Progenitor cell of endocrine pancreas (in vitro differentiated cells): ENCODE measurements at regions not wholly inside any gene's neighbourhood (a gene's known extent, or its start where the extent isn't known, plus 50 kb on each side); places are given as distances from the start of the nearest gene placed in this dataset.

Source experiments
- DNase-seq: peaks from one replicate; pipeline ENCODE4 v3.0.0; 2021; ENCODE audit warnings: low spot score; ENCODE audit not compliant: unreplicated experiment
- H3K27ac Mint-ChIP-seq: 2 replicates; pipeline ENCODE4 v1.8.0; 2021; ENCODE audit warnings: mild to moderate bottlenecking, moderate library complexity, mixed read lengths
- H3K27me3 Mint-ChIP-seq: 2 replicates; pipeline ENCODE4 v1.8.0; 2021; ENCODE audit warnings: mixed read lengths
- H3K36me3 Mint-ChIP-seq: 2 replicates; pipeline ENCODE4 v1.8.0; 2022; ENCODE audit warnings: mixed read lengths; ENCODE audit not compliant: insufficient read depth
- H3K4me1 Mint-ChIP-seq: 2 replicates; pipeline ENCODE4 v1.8.0; 2021; ENCODE audit warnings: low read depth, mixed read lengths
- H3K4me3 Mint-ChIP-seq: 2 replicates; pipeline ENCODE4 v1.8.0; 2021; ENCODE audit warnings: low read depth, mild to moderate bottlenecking, moderate library complexity, mixed read lengths
- H3K9me3 Mint-ChIP-seq: 2 replicates; pipeline ENCODE4 v1.8.0; 2021; ENCODE audit warnings: low read depth, mixed read lengths
- CTCF ChIP-seq: fragments of 200-600 bp; sonication (generic); IDR thresholded peaks from one replicate; pipeline ENCODE4 v1.5.0; 2021; ENCODE audit warnings: antibody characterized with exemption, mild to moderate bottlenecking; ENCODE audit not compliant: unreplicated experiment

- Mint-ChIP-seq H3K36me3 (no peaks in the 10 kb centered on the region), H3K27ac (no peak overlapping the region), H3K4me3 (no peak overlapping the region), H3K9me3 (no peaks in the 10 kb centered on the region), H3K27me3 (peaks cover 8% of the 10 kb centered on the region), H3K4me1 (no peaks in the 10 kb centered on the region)
- no peak for DNase-seq
- no peak for TF ChIP-seq CTCF
Observed at GRCh38 chr16:79528338-79528737, 72.2 kb downstream of the MAF start.

- H3K4me1 Mint-ChIP-seq, result no peaks in the 10 kb centered on the region
- H3K27ac Mint-ChIP-seq, result no peak overlapping the region
- peaks cover 13% of the 10 kb centered on the region for H3K27me3 Mint-ChIP-seq
- H3K4me3 Mint-ChIP-seq, result no peak overlapping the region
- no peaks in the 10 kb centered on the region for H3K9me3 Mint-ChIP-seq
- no peak for DNase-seq
- no peak for TF ChIP-seq CTCF
- no peaks in the 10 kb centered on the region for H3K36me3 Mint-ChIP-seq
Observed at GRCh38 chr16:79523971-79524370, 76.6 kb downstream of the MAF start.

GRCh38 chr16:79519448-79519847 lies 81.1 kb downstream of the MAF start:
- no peaks in the 10 kb centered on the region for H3K4me1 Mint-ChIP-seq
- no peak overlapping the region for H3K4me3 Mint-ChIP-seq
- DNase-seq, result no peak
- H3K36me3 Mint-ChIP-seq, result no peaks in the 10 kb centered on the region
- peaks cover 11% of the 10 kb centered on the region for H3K27me3 Mint-ChIP-seq
- no peak for TF ChIP-seq CTCF
- no peaks in the 10 kb centered on the region for H3K9me3 Mint-ChIP-seq
- no peak overlapping the region for H3K27ac Mint-ChIP-seq

GRCh38 chr16:79517156-79517555 lies 83.4 kb downstream of the MAF start:
- no peak for TF ChIP-seq CTCF
- no peaks in the 10 kb centered on the region for H3K9me3 Mint-ChIP-seq
- no peak for DNase-seq
- no peak overlapping the region for H3K27ac Mint-ChIP-seq
- H3K36me3 Mint-ChIP-seq, result no peaks in the 10 kb centered on the region
- peaks cover 18% of the 10 kb centered on the region for H3K27me3 Mint-ChIP-seq
- no peak overlapping the region for H3K4me3 Mint-ChIP-seq
- H3K4me1 Mint-ChIP-seq, result peaks cover 2% of the 10 kb centered on the region

- Mint-ChIP-seq H3K27ac (no peak overlapping the region), H3K4me1 (peaks cover 2% of the 10 kb centered on the region), H3K36me3 (no peaks in the 10 kb centered on the region), H3K9me3 (no peaks in the 10 kb centered on the region), H3K4me3 (no peak overlapping the region), H3K27me3 (peaks cover 13% of the 10 kb centered on the region)
- no peak for TF ChIP-seq CTCF
- DNase-seq, result no peak
Observed at GRCh38 chr16:79510879-79511278, 89.7 kb downstream of the MAF start.
